ENCODE measurements at regions not wholly inside any gene's neighbourhood (a gene's known extent, or its start where the extent isn't known, plus 50 kb on each side); places are given as distances from the start of the nearest gene placed in this dataset.

GRCh38 chr13:82675024-82675423 lies 1207.2 kb downstream of the SLITRK1 start:
- Histone ChIP-seq H3K4me1 (ENCODE audit: control insufficient read depth, insufficient read depth, low read length) (no peaks in the 10 kb centered on the region), H3K27me3 (ENCODE audit: control insufficient read depth, insufficient read depth, low read length) (no peaks in the 10 kb centered on the region), H3K9ac (ENCODE audit: low read depth, low read length) (no peak overlapping the region), H3K4me3 (ENCODE audit: low read length) (no peak overlapping the region), H3K9me3 (replicated peaks; ENCODE audit: low read length) (no peaks in the 10 kb centered on the region), H3K36me3 (ENCODE audit: insufficient read depth, low read length) (no peaks in the 10 kb centered on the region), H3K4me2 (ENCODE audit: low read length) (no peak overlapping the region)

GRCh38 chr13:82674546-82674945 lies 1207.7 kb downstream of the SLITRK1 start:
- H3K9ac ChIP-seq (ENCODE audit: low read depth, low read length): no peak overlapping the region
- H3K27me3 ChIP-seq (ENCODE audit: control insufficient read depth, insufficient read depth, low read length): no peaks in the 10 kb centered on the region
- H3K4me1 ChIP-seq (ENCODE audit: control insufficient read depth, insufficient read depth, low read length): no peaks in the 10 kb centered on the region
- no peak overlapping the region for H3K4me2 ChIP-seq (ENCODE audit: low read length)
- no peak overlapping the region for H3K4me3 ChIP-seq (ENCODE audit: low read length)
- H3K36me3 ChIP-seq (ENCODE audit: insufficient read depth, low read length): no peaks in the 10 kb centered on the region
- no peaks in the 10 kb centered on the region for H3K9me3 ChIP-seq (replicated peaks; ENCODE audit: low read length)

GRCh38 chr13:82672248-82672647 lies 1210.0 kb downstream of the SLITRK1 start:
- Histone ChIP-seq H3K4me3 (ENCODE audit: low read length) (no peak overlapping the region), H3K4me2 (ENCODE audit: low read length) (no peak overlapping the region), H3K36me3 (ENCODE audit: insufficient read depth, low read length) (no peaks in the 10 kb centered on the region), H3K4me1 (ENCODE audit: control insufficient read depth, insufficient read depth, low read length) (no peaks in the 10 kb centered on the region), H3K9ac (ENCODE audit: low read depth, low read length) (no peak overlapping the region), H3K27me3 (ENCODE audit: control insufficient read depth, insufficient read depth, low read length) (no peaks in the 10 kb centered on the region), H3K9me3 (replicated peaks; ENCODE audit: low read length) (no peaks in the 10 kb centered on the region)

GRCh38 chr13:82664183-82664582 lies 1218.1 kb downstream of the SLITRK1 start:
- H3K36me3 ChIP-seq (ENCODE audit: insufficient read depth, low read length): no peaks in the 10 kb centered on the region

DNA sequence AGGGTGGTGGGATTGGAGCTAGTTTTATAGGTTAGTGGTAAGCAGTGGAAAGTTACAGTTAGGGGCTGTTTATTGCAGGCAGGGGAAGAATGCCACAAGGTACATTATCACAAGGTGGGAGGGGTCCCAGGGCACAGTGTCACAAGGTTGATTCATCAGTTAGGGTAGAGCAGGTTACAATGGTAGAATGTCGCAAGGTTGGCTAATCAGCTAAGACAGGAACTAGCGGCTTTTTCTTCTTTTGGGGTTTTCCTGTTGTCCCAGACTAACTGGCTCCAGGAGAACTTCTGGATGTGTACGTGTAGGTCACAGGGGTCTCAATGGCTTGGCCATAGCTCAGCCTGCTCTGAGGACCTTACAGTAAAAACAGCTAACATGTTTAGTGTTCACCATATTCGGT lies 1221.1 kb downstream of the SLITRK1 start:
- Histone ChIP-seq H3K4me3 (ENCODE audit: low read length) (no peak overlapping the region), H3K4me2 (ENCODE audit: low read length) (no peak overlapping the region), H3K36me3 (ENCODE audit: insufficient read depth, low read length) (no peaks in the 10 kb centered on the region), H3K4me1 (ENCODE audit: control insufficient read depth, insufficient read depth, low read length) (no peaks in the 10 kb centered on the region), H3K27me3 (ENCODE audit: control insufficient read depth, insufficient read depth, low read length) (no peaks in the 10 kb centered on the region), H3K9me3 (replicated peaks; ENCODE audit: low read length) (no peaks in the 10 kb centered on the region), H3K9ac (ENCODE audit: low read depth, low read length) (no peak overlapping the region)

More at GRCh38 chr13:82664183-82664582, 1218.1 kb downstream of the SLITRK1 start:
- Histone ChIP-seq H3K9me3 (replicated peaks; ENCODE audit: low read length) (no peaks in the 10 kb centered on the region), H3K4me2 (ENCODE audit: low read length) (no peak overlapping the region), H3K4me3 (ENCODE audit: low read length) (no peak overlapping the region), H3K27me3 (ENCODE audit: control insufficient read depth, insufficient read depth, low read length) (no peaks in the 10 kb centered on the region), H3K9ac (ENCODE audit: low read depth, low read length) (no peak overlapping the region), H3K4me1 (ENCODE audit: control insufficient read depth, insufficient read depth, low read length) (no peaks in the 10 kb centered on the region)

- Histone ChIP-seq H3K9ac (ENCODE audit: low read depth, low read length) (no peak overlapping the region), H3K4me3 (ENCODE audit: low read length) (no peak overlapping the region), H3K27me3 (ENCODE audit: control insufficient read depth, insufficient read depth, low read length) (no peaks in the 10 kb centered on the region), H3K4me1 (ENCODE audit: control insufficient read depth, insufficient read depth, low read length) (peaks cover 7% of the 10 kb centered on the region), H3K4me2 (ENCODE audit: low read length) (no peak overlapping the region), H3K36me3 (ENCODE audit: insufficient read depth, low read length) (no peaks in the 10 kb centered on the region), H3K9me3 (replicated peaks; ENCODE audit: low read length) (no peaks in the 10 kb centered on the region)
These were observed 1223.5 kb downstream of the SLITRK1 start for GRCh38 chr13:82658811-82659210.

DNA sequence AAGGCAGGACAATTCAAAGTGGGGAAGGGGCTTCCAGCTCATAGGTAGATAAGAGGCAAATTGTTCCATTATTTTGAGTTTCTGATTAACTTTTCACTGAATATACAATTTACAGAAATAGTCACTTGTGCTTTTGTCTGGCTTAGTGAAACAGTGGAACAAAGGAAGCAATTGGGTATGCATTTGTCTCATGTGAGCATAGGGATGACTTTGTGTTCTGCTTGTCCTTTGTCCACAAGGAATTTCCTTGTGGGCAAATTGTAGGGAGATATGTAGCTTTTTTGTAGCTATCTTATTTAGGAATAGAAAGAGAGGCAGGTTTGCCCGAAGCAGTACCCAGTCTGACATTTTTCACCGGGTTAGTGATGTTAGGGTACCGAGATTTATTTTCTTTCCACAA lies 1224.8 kb downstream of the SLITRK1 start:
- Histone ChIP-seq H3K9ac (ENCODE audit: low read depth, low read length) (no peak overlapping the region), H3K9me3 (replicated peaks; ENCODE audit: low read length) (no peaks in the 10 kb centered on the region), H3K4me3 (ENCODE audit: low read length) (no peak overlapping the region), H3K27me3 (ENCODE audit: control insufficient read depth, insufficient read depth, low read length) (no peaks in the 10 kb centered on the region), H3K4me2 (ENCODE audit: low read length) (no peak overlapping the region), H3K4me1 (ENCODE audit: control insufficient read depth, insufficient read depth, low read length) (peaks cover 7% of the 10 kb centered on the region), H3K36me3 (ENCODE audit: insufficient read depth, low read length) (no peaks in the 10 kb centered on the region)

- H3K9me3 ChIP-seq (replicated peaks; ENCODE audit: low read length): no peaks in the 10 kb centered on the region
- H3K36me3 ChIP-seq (ENCODE audit: insufficient read depth, low read length): no peaks in the 10 kb centered on the region
- no peak overlapping the region for H3K9ac ChIP-seq (ENCODE audit: low read depth, low read length)
- H3K4me2 ChIP-seq (ENCODE audit: low read length): peak overlapping the region; percentile 52
- no peaks in the 10 kb centered on the region for H3K27me3 ChIP-seq (ENCODE audit: control insufficient read depth, insufficient read depth, low read length)
- H3K4me1 ChIP-seq (ENCODE audit: control insufficient read depth, insufficient read depth, low read length): peaks cover 7% of the 10 kb centered on the region
- no peak overlapping the region for H3K4me3 ChIP-seq (ENCODE audit: low read length)
These were observed 1227.1 kb downstream of the SLITRK1 start for GRCh38 chr13:82654861-82655855.

DNA sequence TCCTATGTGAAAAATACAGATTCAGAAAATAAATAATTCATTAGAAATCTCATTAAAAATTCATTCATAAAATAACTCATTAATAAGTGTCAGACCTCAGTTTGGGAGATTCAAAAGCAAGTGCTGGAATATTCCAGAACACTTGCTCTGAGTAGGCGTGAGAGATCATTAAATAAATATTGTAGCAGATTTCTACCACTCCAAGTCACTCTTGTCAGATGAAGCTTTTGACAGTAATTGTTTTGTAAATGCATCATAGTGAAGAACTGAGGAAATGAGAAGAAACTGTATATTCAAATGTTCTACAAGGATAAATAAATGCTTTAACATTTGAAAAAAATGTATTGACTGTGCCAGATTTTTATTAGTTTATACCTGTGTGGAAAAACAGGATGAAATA lies 1228.1 kb downstream of the SLITRK1 start:
- no peaks in the 10 kb centered on the region for H3K27me3 ChIP-seq (ENCODE audit: control insufficient read depth, insufficient read depth, low read length)
- no peak overlapping the region for H3K4me2 ChIP-seq (ENCODE audit: low read length)
- no peak overlapping the region for H3K9ac ChIP-seq (ENCODE audit: low read depth, low read length)
- peaks cover 7% of the 10 kb centered on the region for H3K4me1 ChIP-seq (ENCODE audit: control insufficient read depth, insufficient read depth, low read length)
- no peaks in the 10 kb centered on the region for H3K9me3 ChIP-seq (replicated peaks; ENCODE audit: low read length)
- H3K36me3 ChIP-seq (ENCODE audit: insufficient read depth, low read length): no peaks in the 10 kb centered on the region
- no peak overlapping the region for H3K4me3 ChIP-seq (ENCODE audit: low read length)

GRCh38 chr13:82647540-82647939 lies 1234.7 kb downstream of the SLITRK1 start:
- Histone ChIP-seq H3K4me1 (ENCODE audit: control insufficient read depth, insufficient read depth, low read length) (no peaks in the 10 kb centered on the region), H3K9me3 (replicated peaks; ENCODE audit: low read length) (no peaks in the 10 kb centered on the region), H3K9ac (ENCODE audit: low read depth, low read length) (no peak overlapping the region), H3K4me3 (ENCODE audit: low read length) (no peak overlapping the region), H3K4me2 (ENCODE audit: low read length) (no peak overlapping the region), H3K36me3 (ENCODE audit: insufficient read depth, low read length) (no peaks in the 10 kb centered on the region), H3K27me3 (ENCODE audit: control insufficient read depth, insufficient read depth, low read length) (no peaks in the 10 kb centered on the region)

DNA sequence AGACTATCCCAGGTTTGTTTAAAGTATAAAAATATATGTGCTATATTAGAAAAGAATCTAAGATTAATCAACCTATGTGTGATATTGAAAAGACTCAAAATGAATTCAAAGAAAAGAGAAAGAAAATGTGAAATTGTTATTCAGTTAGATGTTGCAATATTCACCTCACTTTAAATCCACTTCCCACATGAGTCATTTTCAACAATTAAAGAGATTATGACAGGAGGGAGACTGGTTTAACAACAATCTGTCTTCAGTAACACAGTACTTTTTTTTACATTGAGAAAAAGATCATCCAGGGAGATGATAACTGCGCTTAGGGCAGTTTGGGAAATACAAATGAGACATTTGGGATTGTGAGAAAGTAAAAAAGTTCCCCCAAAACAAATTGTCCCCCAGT lies 1246.2 kb downstream of the SLITRK1 start:
- no peaks in the 10 kb centered on the region for H3K4me1 ChIP-seq (ENCODE audit: control insufficient read depth, insufficient read depth, low read length)
- no peaks in the 10 kb centered on the region for H3K9me3 ChIP-seq (replicated peaks; ENCODE audit: low read length)
- H3K4me3 ChIP-seq (ENCODE audit: low read length): no peak overlapping the region

DNA sequence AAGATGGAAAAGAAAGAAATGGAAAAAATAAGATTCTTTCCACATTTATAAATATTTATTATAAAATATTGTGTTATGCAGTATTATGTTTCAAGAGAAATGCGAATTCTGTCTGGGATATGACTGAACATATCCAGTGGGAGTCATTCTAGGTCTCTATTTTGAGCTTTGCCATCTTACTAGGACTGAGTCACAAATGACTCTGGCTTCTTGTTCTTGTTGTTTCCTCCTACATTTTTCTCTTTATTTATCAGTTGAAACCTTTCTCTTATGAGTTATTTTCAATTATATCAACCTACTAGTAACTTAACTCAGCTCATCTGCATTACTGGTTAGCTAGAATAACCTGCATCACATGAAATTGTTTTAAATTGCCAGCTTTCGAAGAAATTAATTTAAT lies 1247.3 kb downstream of the SLITRK1 start:
- Histone ChIP-seq H3K4me3 (ENCODE audit: low read length) (no peak overlapping the region), H3K9me3 (replicated peaks; ENCODE audit: low read length) (no peaks in the 10 kb centered on the region)

More for the DNA sequence above, 1246.2 kb downstream of the SLITRK1 start:
- no peak overlapping the region for H3K9ac ChIP-seq (ENCODE audit: low read depth, low read length)
- H3K4me2 ChIP-seq (ENCODE audit: low read length): no peak overlapping the region
- no peaks in the 10 kb centered on the region for H3K27me3 ChIP-seq (ENCODE audit: control insufficient read depth, insufficient read depth, low read length)
- H3K36me3 ChIP-seq (ENCODE audit: insufficient read depth, low read length): no peaks in the 10 kb centered on the region

More for the DNA sequence above, 1247.3 kb downstream of the SLITRK1 start:
- H3K4me2 ChIP-seq (ENCODE audit: low read length): no peak overlapping the region
- H3K9ac ChIP-seq (ENCODE audit: low read depth, low read length): no peak overlapping the region
- no peaks in the 10 kb centered on the region for H3K36me3 ChIP-seq (ENCODE audit: insufficient read depth, low read length)
- no peaks in the 10 kb centered on the region for H3K27me3 ChIP-seq (ENCODE audit: control insufficient read depth, insufficient read depth, low read length)
- H3K4me1 ChIP-seq (ENCODE audit: control insufficient read depth, insufficient read depth, low read length): no peaks in the 10 kb centered on the region

Measured in skeletal muscle satellite cell (primary cell).